ENCODE measurements at regions not wholly inside any gene's neighbourhood (a gene's known extent, or its start where the extent isn't known, plus 50 kb on each side); places are given as distances from the start of the nearest gene placed in this dataset.
A peak's percentile ranks its signal among the peaks of the same experiment; 100 is the strongest.

- H3K4me2 ChIP-seq (ENCODE audit: control insufficient read depth, insufficient read depth): no peak overlapping the region
- ATAC-seq: no peak
- H3K4me1 ChIP-seq (ENCODE audit: control insufficient read depth, insufficient read depth, low read length): no peaks in the 10 kb centered on the region
- ChIA-PET CTCF (interaction anchor here (0.6 to 1.1 kb wide), 3 partner anchors 44 to 180 kb away, joined by 3 read pairs; no protein-coding TSS in a partner anchor), POLR2A (no interaction called here), RAD21 (ENCODE audit: unreplicated experiment) (interaction anchor here (1.7 kb wide), 1 partner anchor 76 kb away, joined by 5 read pairs; no protein-coding TSS in a partner anchor), SMC1A (ENCODE audit: uncharacterized antibody, unreplicated experiment) (interaction anchor here (0.6 to 0.9 kb wide), 2 partner anchors 12 to 24 kb away, joined by 3 read pairs; no protein-coding TSS in a partner anchor)
- H3K79me2 ChIP-seq (ENCODE audit: control insufficient read depth, insufficient read depth, low read length): no peaks in the 10 kb centered on the region
- H3K4me3 ChIP-seq: no peak overlapping the region
- no TSS peak for BruUV-seq (replicated peaks)
- H3K9me3 ChIP-seq (replicated peaks; ENCODE audit: control insufficient read depth, insufficient read depth, low read length): no peaks in the 10 kb centered on the region
- no peaks in the 10 kb centered on the region for H3K36me3 ChIP-seq (ENCODE audit: control insufficient read depth in 2 of 2, insufficient read depth in 2 of 2, low read length in 1 of 2)
- no peak for DNase-seq (ENCODE audit: low read depth, low spot score)
- in situ Hi-C loops (cut with MboI): no loop called here
- 59% methylated on average over 2 of the region's 2 CpGs for WGBS (ENCODE audit: insufficient coverage, insufficient replicate concordance, low lambda C conversion rate, missing lambda C conversion rate)
- H3K27me3 ChIP-seq (replicated peaks in 1 of 2; ENCODE audit: control insufficient read depth in 2 of 2, insufficient read depth in 2 of 2, low read length in 1 of 2): no peaks in the 10 kb centered on the region
- H2AFZ ChIP-seq (ENCODE audit: control insufficient read depth, low read depth, low read length): no peak overlapping the region
- FAIRE-seq: no peak
- no peak overlapping the region for H3K9ac ChIP-seq (ENCODE audit: control insufficient read depth, insufficient read depth, low read length)
- intact Hi-C loops (cut with micrococcal nuclease; ENCODE audit: unreplicated experiment): no loop called here
- peak; percentile 22; the same call in 1 of the 2 replicates for TF ChIP-seq MTA2 (IDR thresholded peaks at IDR 0.05; ENCODE audit: low read depth)
- TF ChIP-seq SMARCA5 (IDR thresholded peaks at IDR 0.05): no peak
- H3K27ac ChIP-seq (ENCODE audit: control insufficient read depth, insufficient read depth): no peak overlapping the region
- H4K20me1 ChIP-seq (ENCODE audit: control insufficient read depth, insufficient read depth): no peaks in the 10 kb centered on the region
Observed at GRCh38 chr1:88104886-88105285, 579.2 kb upstream of the PKN2 start.

- no peak overlapping the region for H3K27ac ChIP-seq (ENCODE audit: control insufficient read depth, insufficient read depth)
- ChIA-PET CTCF (interaction anchor here (1.1 kb wide), 2 partner anchors 8 to 82 kb away, joined by 3 read pairs; no protein-coding TSS in a partner anchor), RAD21 (ENCODE audit: unreplicated experiment) (no interaction called here), POLR2A (no interaction called here), SMC1A (ENCODE audit: uncharacterized antibody, unreplicated experiment) (interaction anchor here (1.3 to 1.6 kb wide), 2 partner anchors 29 to 63 kb away, joined by 3 to 5 read pairs; no protein-coding TSS in a partner anchor)
- ATAC-seq (no peak), FAIRE-seq (no peak), DNase-seq (ENCODE audit: low read depth, low spot score) (no peak)
- no peak overlapping the region for H3K4me2 ChIP-seq (ENCODE audit: control insufficient read depth, insufficient read depth)
- no peaks in the 10 kb centered on the region for H3K36me3 ChIP-seq (ENCODE audit: control insufficient read depth in 2 of 2, insufficient read depth in 2 of 2, low read length in 1 of 2)
- H3K9me3 ChIP-seq (replicated peaks; ENCODE audit: control insufficient read depth, insufficient read depth, low read length): no peaks in the 10 kb centered on the region
- BruUV-seq (replicated peaks): no TSS peak
- intact Hi-C loops (cut with micrococcal nuclease; ENCODE audit: unreplicated experiment): no loop called here
- H2AFZ ChIP-seq (ENCODE audit: control insufficient read depth, low read depth, low read length): no peak overlapping the region
- no peaks in the 10 kb centered on the region for H3K79me2 ChIP-seq (ENCODE audit: control insufficient read depth, insufficient read depth, low read length)
- WGBS (ENCODE audit: insufficient coverage, insufficient replicate concordance, low lambda C conversion rate, missing lambda C conversion rate): 2% methylated on average over 3 of the region's 3 CpGs
- in situ Hi-C loops (cut with MboI): no loop called here
- H4K20me1 ChIP-seq (ENCODE audit: control insufficient read depth, insufficient read depth): no peaks in the 10 kb centered on the region
- H3K4me1 ChIP-seq (ENCODE audit: control insufficient read depth, insufficient read depth, low read length): no peaks in the 10 kb centered on the region
- no peaks in the 10 kb centered on the region for H3K27me3 ChIP-seq (replicated peaks in 1 of 2; ENCODE audit: control insufficient read depth in 2 of 2, insufficient read depth in 2 of 2, low read length in 1 of 2)
- H3K9ac ChIP-seq (ENCODE audit: control insufficient read depth, insufficient read depth, low read length): no peak overlapping the region
- no peak overlapping the region for H3K4me3 ChIP-seq
- no peak for TF ChIP-seq PBX3 (IDR thresholded peaks at IDR 0.05; ENCODE audit: insufficient replicate concordance, low read depth, low read length)
- no peak for TF ChIP-seq NR2C1 (IDR thresholded peaks at IDR 0.05)
- no peak for TF ChIP-seq GATAD2B (conservative IDR thresholded peaks at IDR 0.05; ENCODE audit: low read depth)
- no peak for TF ChIP-seq SRF (IDR thresholded peaks at IDR 0.05; ENCODE audit: low read depth in 2 of 2, low read length in 2 of 2)
- no peak for TF ChIP-seq TBL1XR1 (IDR thresholded peaks at IDR 0.05; ENCODE audit: low read depth, low read length)
- no peak for TF ChIP-seq ZNF217 (IDR thresholded peaks at IDR 0.05)
- TF ChIP-seq ZNF274 (IDR thresholded peaks at IDR 0.05; ENCODE audit: insufficient read depth, insufficient read length): no peak
- TF ChIP-seq WRNIP1 (IDR thresholded peaks at IDR 0.05; ENCODE audit: borderline replicate concordance, low read depth, low read length): no peak
- TF ChIP-seq CHD4 (IDR thresholded peaks at IDR 0.05): no peak
- no peak for TF ChIP-seq FOXM1 (IDR thresholded peaks at IDR 0.05; ENCODE audit: low read depth, low read length)
- TF ChIP-seq PAX8 (IDR thresholded peaks at IDR 0.05): no peak
- no peak for TF ChIP-seq CTCF (IDR thresholded peaks at IDR 0.05 in 2 of 3, conservative IDR thresholded peaks at IDR 0.05 in 1 of 3; ENCODE audit: control insufficient read depth in 2 of 3, extremely low read depth in 1 of 3, insufficient read depth in 1 of 3, low read depth in 3 of 3, low read length in 3 of 3)
- no peak for TF ChIP-seq IKZF2 (IDR thresholded peaks at IDR 0.05)
- TF ChIP-seq ESRRA (IDR thresholded peaks at IDR 0.05; ENCODE audit: low read length): no peak
- no peak for TF ChIP-seq MYB (IDR thresholded peaks at IDR 0.05; ENCODE audit: borderline replicate concordance, low read depth, low read length)
- TF ChIP-seq CHD1 (IDR thresholded peaks at IDR 0.05; ENCODE audit: low read depth, low read length): no peak
Observed at GRCh38 chr1:88111816-88112215, 572.3 kb upstream of the PKN2 start.

Measured in GM12878 (cell line).